AG04449 (cell line): ENCODE measurements at regions not wholly inside any gene's neighbourhood (a gene's known extent, or its start where the extent isn't known, plus 50 kb on each side); places are given as distances from the start of the nearest gene placed in this dataset.

Experiments
- CTCF ChIA-PET: fragments of 350-600 bp; formaldehyde crosslinking; extraction: SDS; loops from one replicate; lab custom pipeline; 2021; ENCODE audit warnings: antibody characterized with exemption; lab: Yijun Ruan, JAX
- POLR2A ChIA-PET: fragments of 400-600, 350-600 bp; formaldehyde crosslinking; extraction: SDS; loops from one replicate; lab custom pipeline; 2020; ENCODE audit warnings: antibody characterized with exemption, inconsistent platforms; lab: Yijun Ruan, JAX
- DNase-seq: peaks from one replicate; pipeline ENCODE4 v3.0.0-alpha.2; 2010; ENCODE audit warnings: low read depth, low spot score
- H3K4me3 ChIP-seq: 2 replicates; pipeline ENCODE4 v1.5.1; 2011; ENCODE audit warnings: low read depth, mild to moderate bottlenecking, control low read depth, low read length
- TF ChIP-seq, protein P1 (sequence below): IDR thresholded peaks from one replicate; pipeline ENCODE4 v1.5.1; 2011; ENCODE audit warnings: mild to moderate bottlenecking, moderate library complexity, low read length, control low read depth, inconsistent platforms; ENCODE audit not compliant: insufficient read depth; ENCODE audit errors: missing control alignments

- no peak overlapping the region for H3K4me3 ChIP-seq
- CTCF ChIA-PET: interaction anchor here (0.6 to 5.7 kb wide), 8 partner anchors 8 to 101 kb away, joined by 3 to 47 read pairs (median 3); no protein-coding TSS in a partner anchor
- POLR2A ChIA-PET: no interaction called here
Observed at GRCh38 chr10:29395409-29395808, 106.5 kb downstream of the LYZL1 start.

GRCh38 chr10:29397221-29397620 lies 108.4 kb downstream of the LYZL1 start:
- no peak for DNase-seq
- TF ChIP-seq, protein P1, sequence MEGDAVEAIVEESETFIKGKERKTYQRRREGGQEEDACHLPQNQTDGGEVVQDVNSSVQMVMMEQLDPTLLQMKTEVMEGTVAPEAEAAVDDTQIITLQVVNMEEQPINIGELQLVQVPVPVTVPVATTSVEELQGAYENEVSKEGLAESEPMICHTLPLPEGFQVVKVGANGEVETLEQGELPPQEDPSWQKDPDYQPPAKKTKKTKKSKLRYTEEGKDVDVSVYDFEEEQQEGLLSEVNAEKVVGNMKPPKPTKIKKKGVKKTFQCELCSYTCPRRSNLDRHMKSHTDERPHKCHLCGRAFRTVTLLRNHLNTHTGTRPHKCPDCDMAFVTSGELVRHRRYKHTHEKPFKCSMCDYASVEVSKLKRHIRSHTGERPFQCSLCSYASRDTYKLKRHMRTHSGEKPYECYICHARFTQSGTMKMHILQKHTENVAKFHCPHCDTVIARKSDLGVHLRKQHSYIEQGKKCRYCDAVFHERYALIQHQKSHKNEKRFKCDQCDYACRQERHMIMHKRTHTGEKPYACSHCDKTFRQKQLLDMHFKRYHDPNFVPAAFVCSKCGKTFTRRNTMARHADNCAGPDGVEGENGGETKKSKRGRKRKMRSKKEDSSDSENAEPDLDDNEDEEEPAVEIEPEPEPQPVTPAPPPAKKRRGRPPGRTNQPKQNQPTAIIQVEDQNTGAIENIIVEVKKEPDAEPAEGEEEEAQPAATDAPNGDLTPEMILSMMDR: no peak
- CTCF ChIA-PET: interaction anchor here (1.0 to 5.7 kb wide), 3 partner anchors 12 to 100 kb away, joined by 4 to 47 read pairs (median 41); no protein-coding TSS in a partner anchor
- POLR2A ChIA-PET: no interaction called here
- H3K4me3 ChIP-seq: no peak overlapping the region

More at GRCh38 chr10:29395409-29395808, 106.5 kb downstream of the LYZL1 start:
- TF ChIP-seq, protein P1: no peak
- DNase-seq: no peak

DNA sequence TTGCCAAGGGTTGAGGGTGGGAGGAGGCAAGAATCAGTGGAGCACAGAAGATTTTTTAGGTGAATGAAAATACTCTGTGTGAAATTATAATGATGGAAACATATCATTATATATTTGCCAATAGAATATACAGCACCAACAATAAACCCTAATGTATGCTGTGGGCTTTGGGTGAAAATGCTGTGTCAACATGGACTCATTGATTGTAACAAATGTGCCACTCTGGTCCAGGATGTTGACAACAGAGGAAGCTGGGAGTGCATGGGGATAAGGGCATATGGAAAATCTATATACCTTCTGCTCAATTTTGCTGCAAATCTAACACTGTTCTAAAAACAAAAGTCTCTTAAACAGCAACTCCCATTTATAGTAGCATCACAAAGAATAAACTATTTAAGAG lies 114.3 kb downstream of the LYZL1 start:
- CTCF ChIA-PET: interaction anchor here (1.0 to 3.8 kb wide), 5 partner anchors 11 to 120 kb away, joined by 3 to 20 read pairs (median 5); no protein-coding TSS in a partner anchor
- POLR2A ChIA-PET: no interaction called here
- no peak for DNase-seq
- H3K4me3 ChIP-seq: no peak overlapping the region
- TF ChIP-seq, protein P1: no peak

DNA sequence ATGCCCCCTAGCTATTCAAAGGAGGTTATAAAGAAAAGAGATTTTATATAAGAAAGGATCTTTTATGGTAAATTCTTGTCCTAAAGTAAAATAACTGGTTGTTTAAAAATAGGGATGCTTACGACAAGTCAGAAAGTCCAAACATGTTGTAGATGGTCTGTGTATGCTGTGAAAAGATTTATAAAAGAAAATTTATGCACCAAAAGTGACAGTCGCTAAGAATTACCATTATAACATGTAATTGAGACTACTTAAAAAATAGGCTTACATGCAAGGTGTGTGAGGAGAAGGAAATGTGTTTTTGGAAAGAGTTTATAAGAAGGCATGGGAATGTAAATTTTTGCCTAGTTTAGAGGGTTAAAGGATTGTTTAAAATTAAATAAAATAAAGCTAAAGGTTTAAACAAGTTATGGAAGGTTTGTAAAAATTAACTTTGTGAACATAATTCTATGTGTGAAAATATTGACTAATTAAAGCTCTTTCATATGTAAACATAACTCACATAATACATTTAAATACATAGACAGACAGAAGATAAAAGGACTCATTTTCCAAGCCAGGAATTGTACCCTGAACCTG lies 118.5 kb downstream of the LYZL1 start:
- TF ChIP-seq, protein P1: no peak
- ChIA-PET POLR2A (no interaction called here), CTCF (interaction anchor here (0.6 to 6.3 kb wide), 10 partner anchors 12 to 89 kb away, joined by 3 to 76 read pairs (median 4); no protein-coding TSS in a partner anchor)
- H3K4me3 ChIP-seq: no peak overlapping the region
- no peak for DNase-seq
